ENCODE measurements at regions not wholly inside any gene's neighbourhood (a gene's known extent, or its start where the extent isn't known, plus 50 kb on each side); places are given as distances from the start of the nearest gene placed in this dataset.

DNA sequence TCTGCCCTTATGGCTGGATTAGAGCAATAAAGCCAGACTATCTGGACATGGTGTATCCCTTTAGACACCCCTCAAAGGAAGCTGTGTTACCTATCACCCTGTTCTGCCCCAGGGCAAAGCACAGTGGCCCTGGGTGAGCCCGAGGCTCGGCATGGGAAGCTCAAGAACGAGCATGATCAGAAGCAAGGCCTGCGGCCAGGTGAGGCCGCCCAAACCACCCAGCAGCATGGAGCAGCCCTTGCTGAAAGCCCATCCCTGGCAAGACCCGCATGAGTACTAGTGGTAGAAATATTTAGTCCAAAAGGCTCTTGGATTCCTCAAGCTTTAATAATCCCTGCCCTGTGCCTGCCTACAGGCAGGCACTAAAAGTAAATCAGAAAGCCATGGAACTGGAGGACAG lies 261.1 kb downstream of the MEX3B start:
- WGBS, 2 donors (ENCODE audit: low coverage in 1 of 2) = 72% methylated on average over 6 of the region's 6 CpGs; no CpG with 5 or more reads in 1 of the 2 donors
- no peaks in the 10 kb centered on the region for H3K36me3 ChIP-seq
- H3K4me3 ChIP-seq = no peak overlapping the region
- no peak overlapping the region for H3K27ac ChIP-seq
- H3K27me3 ChIP-seq = no peaks in the 10 kb centered on the region
- in situ Hi-C loops (cut with MboI; ENCODE audit: low pct_ligation_motif_present in 1 of 4, low pct_unique_long_range_greater_than_20kb in 1 of 4, low sequenced_read_pairs in 3 of 4) = no loop called here
- TF ChIP-seq POLR2A (IDR thresholded peaks at IDR 0.05) (no peak), POLR2AphosphoS5 (IDR thresholded peaks at IDR 0.05) (no peak), EP300 (IDR thresholded peaks at IDR 0.05; ENCODE audit: low read depth) (no peak)
- TF ChIP-seq, protein P1, sequence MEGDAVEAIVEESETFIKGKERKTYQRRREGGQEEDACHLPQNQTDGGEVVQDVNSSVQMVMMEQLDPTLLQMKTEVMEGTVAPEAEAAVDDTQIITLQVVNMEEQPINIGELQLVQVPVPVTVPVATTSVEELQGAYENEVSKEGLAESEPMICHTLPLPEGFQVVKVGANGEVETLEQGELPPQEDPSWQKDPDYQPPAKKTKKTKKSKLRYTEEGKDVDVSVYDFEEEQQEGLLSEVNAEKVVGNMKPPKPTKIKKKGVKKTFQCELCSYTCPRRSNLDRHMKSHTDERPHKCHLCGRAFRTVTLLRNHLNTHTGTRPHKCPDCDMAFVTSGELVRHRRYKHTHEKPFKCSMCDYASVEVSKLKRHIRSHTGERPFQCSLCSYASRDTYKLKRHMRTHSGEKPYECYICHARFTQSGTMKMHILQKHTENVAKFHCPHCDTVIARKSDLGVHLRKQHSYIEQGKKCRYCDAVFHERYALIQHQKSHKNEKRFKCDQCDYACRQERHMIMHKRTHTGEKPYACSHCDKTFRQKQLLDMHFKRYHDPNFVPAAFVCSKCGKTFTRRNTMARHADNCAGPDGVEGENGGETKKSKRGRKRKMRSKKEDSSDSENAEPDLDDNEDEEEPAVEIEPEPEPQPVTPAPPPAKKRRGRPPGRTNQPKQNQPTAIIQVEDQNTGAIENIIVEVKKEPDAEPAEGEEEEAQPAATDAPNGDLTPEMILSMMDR (IDR thresholded peaks at IDR 0.05) = no peak
- intact Hi-C loops (cut with DNase I; ENCODE audit: low total_unique reads) = no loop called here
- H3K4me1 ChIP-seq = no peaks in the 10 kb centered on the region
- no peaks in the 10 kb centered on the region for H3K9me3 ChIP-seq
- DNase-seq = no peak

DNA sequence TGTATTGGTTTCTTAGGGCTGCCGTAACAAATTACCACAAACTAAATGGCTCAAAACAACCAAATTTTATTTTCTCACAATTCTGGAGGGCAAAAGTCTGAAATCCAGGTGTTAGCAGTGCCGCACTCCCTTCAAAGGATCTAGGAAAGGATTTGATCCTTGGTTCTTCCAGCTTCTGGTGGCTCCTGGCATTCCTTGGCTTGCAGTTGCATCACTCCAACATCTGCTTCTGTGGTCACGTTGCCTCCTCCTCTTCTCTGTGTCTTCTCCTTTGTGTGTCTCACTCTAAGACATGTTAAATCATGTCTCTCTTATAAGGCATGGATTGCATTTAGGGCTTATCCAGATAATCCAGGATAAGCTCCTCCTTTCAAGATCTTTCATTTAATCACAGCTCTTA lies 262.2 kb downstream of the MEX3B start:
- Histone ChIP-seq H3K9me3 (no peaks in the 10 kb centered on the region), H3K27ac (no peak overlapping the region), H3K36me3 (no peaks in the 10 kb centered on the region), H3K4me3 (no peak overlapping the region), H3K4me1 (no peaks in the 10 kb centered on the region), H3K27me3 (no peaks in the 10 kb centered on the region)
- TF ChIP-seq EP300 (IDR thresholded peaks at IDR 0.05; ENCODE audit: low read depth) = no peak
- TF ChIP-seq, protein P1 (IDR thresholded peaks at IDR 0.05) = no peak
- no peak for TF ChIP-seq POLR2A (IDR thresholded peaks at IDR 0.05)
- TF ChIP-seq POLR2AphosphoS5 (IDR thresholded peaks at IDR 0.05) = no peak
- DNase-seq = no peak
- intact Hi-C loops (cut with DNase I; ENCODE audit: low total_unique reads) (no loop called here), in situ Hi-C loops (cut with MboI; ENCODE audit: low pct_ligation_motif_present in 1 of 4, low pct_unique_long_range_greater_than_20kb in 1 of 4, low sequenced_read_pairs in 3 of 4) (no loop called here)
- WGBS, 2 donors (ENCODE audit: low coverage in 1 of 2) = 81 to 87% methylated on average over 2 to 3 of the region's 3 CpGs

DNA sequence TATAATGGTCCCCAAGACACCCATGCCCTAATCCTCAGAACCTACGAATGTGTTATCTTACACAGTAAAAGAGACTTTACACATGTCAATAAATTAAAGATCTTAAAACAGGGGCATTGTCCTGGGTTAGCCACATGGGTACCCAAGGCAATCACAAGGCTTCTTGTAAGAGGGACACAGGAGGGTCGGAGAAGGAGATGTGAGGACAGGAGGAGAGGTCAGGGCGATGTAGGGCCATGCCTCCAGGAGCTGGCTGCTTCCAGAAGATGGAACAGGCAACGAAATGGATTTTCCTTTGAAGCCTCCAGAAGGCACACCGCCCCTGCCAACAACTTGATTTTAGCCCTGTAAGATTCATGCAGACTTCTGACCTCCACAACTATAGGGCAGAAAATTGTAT lies 262.7 kb downstream of the MEX3B start:
- DNase-seq = no peak
- intact Hi-C loops (cut with DNase I; ENCODE audit: low total_unique reads) = no loop called here
- Histone ChIP-seq H3K4me1 (no peaks in the 10 kb centered on the region), H3K9me3 (no peaks in the 10 kb centered on the region), H3K27ac (no peak overlapping the region), H3K36me3 (no peaks in the 10 kb centered on the region), H3K4me3 (no peak overlapping the region), H3K27me3 (no peaks in the 10 kb centered on the region)
- 69 to 72% methylated on average over 5 of the region's 5 CpGs for WGBS, 2 donors (ENCODE audit: low coverage in 1 of 2)
- TF ChIP-seq POLR2AphosphoS5 (IDR thresholded peaks at IDR 0.05) (no peak), EP300 (IDR thresholded peaks at IDR 0.05; ENCODE audit: low read depth) (no peak), POLR2A (IDR thresholded peaks at IDR 0.05) (no peak)
- TF ChIP-seq, protein P1 (IDR thresholded peaks at IDR 0.05) = no peak
- in situ Hi-C loops (cut with MboI; ENCODE audit: low pct_ligation_motif_present in 1 of 4, low pct_unique_long_range_greater_than_20kb in 1 of 4, low sequenced_read_pairs in 3 of 4) = no loop called here

DNA sequence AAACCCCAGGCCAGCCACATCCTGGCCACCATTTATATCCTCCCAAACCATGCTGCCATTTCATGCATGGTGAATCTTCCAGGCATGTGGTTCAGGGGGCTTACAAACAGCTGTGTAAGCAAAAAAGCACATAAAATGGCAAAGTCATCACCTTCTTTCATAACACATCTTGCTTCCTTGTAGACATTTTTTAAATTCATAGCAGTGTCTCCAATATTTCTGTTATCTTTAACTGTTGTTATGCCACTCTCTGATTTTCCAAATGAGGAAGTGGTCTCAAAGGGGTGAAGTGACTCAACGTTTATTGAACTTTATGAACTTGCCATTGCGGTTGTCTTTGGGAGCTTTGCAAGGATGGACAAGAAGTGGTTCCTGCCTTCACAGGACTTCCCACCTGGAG lies 264.4 kb downstream of the MEX3B start:
- Histone ChIP-seq H3K4me1 (no peaks in the 10 kb centered on the region), H3K27ac (no peak overlapping the region), H3K9me3 (no peaks in the 10 kb centered on the region), H3K27me3 (no peaks in the 10 kb centered on the region), H3K4me3 (no peak overlapping the region), H3K36me3 (no peaks in the 10 kb centered on the region)
- TF ChIP-seq, protein P1 (IDR thresholded peaks at IDR 0.05) = no peak
- TF ChIP-seq POLR2AphosphoS5 (IDR thresholded peaks at IDR 0.05) = no peak
- TF ChIP-seq EP300 (IDR thresholded peaks at IDR 0.05; ENCODE audit: low read depth) = no peak
- no peak for TF ChIP-seq POLR2A (IDR thresholded peaks at IDR 0.05)
- DNase-seq = no peak
- in situ Hi-C loops (cut with MboI; ENCODE audit: low pct_ligation_motif_present in 1 of 4, low pct_unique_long_range_greater_than_20kb in 1 of 4, low sequenced_read_pairs in 3 of 4) = no loop called here
- 55 to 59% methylated on average over 2 of the region's 2 CpGs for WGBS, 2 donors (ENCODE audit: low coverage in 1 of 2)
- intact Hi-C loops (cut with DNase I; ENCODE audit: low total_unique reads) = no loop called here

Measured in transverse colon (tissue), 4 donors.